Liver (tissue), 3 donors: ENCODE measurements at regions not wholly inside any gene's neighbourhood (a gene's known extent, or its start where the extent isn't known, plus 50 kb on each side); places are given as distances from the start of the nearest gene placed in this dataset.

Experiments
- EGR1 ChIP-seq, 2 donors: IDR thresholded peaks; 2 replicates each; pipeline ENCODE4 v1.6.1; 2016 to 2018; ENCODE audit warnings: antibody characterized with exemption in 2 of 2, low read depth in 2 of 2
- TF ChIP-seq, protein P1 (sequence below): fragments of 150-350 bp; IDR thresholded peaks from 2 replicates; pipeline ENCODE4 v1.5.1; 2017; ENCODE audit warnings: improper control_type of control experiment, low read depth, low read length; ENCODE audit not compliant: missing input control
- TF ChIP-seq, protein P2 (sequence below): IDR thresholded peaks from 2 replicates; pipeline ENCODE4 v1.6.1; 2016; ENCODE audit warnings: antibody characterized with exemption
- TF ChIP-seq, protein P3 (sequence below): IDR thresholded peaks from 2 replicates; pipeline ENCODE4 v1.6.1; 2016; ENCODE audit warnings: antibody characterized with exemption
- donor health status: healthy.
- donor health status: healthy.

DNA sequence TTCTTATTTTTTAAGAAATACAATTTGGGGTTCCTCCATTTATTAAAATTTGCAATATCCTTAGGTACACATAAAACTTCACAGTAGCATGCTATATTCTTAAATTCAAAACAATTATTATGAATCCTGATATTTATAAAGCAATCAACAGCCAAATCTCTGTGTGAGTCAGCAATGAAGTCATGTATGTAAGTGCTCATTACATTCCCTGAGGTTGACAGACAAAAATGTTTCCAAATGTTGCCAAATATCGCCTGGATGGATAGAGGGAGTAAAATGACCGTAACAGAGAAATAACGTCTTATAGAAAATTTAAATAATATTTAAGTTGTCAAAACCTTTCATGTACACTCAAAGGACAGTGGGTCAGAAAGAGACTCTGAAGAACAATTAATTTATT lies 220.0 kb downstream of the PCDH18 start:
- TF ChIP-seq, protein P1, sequence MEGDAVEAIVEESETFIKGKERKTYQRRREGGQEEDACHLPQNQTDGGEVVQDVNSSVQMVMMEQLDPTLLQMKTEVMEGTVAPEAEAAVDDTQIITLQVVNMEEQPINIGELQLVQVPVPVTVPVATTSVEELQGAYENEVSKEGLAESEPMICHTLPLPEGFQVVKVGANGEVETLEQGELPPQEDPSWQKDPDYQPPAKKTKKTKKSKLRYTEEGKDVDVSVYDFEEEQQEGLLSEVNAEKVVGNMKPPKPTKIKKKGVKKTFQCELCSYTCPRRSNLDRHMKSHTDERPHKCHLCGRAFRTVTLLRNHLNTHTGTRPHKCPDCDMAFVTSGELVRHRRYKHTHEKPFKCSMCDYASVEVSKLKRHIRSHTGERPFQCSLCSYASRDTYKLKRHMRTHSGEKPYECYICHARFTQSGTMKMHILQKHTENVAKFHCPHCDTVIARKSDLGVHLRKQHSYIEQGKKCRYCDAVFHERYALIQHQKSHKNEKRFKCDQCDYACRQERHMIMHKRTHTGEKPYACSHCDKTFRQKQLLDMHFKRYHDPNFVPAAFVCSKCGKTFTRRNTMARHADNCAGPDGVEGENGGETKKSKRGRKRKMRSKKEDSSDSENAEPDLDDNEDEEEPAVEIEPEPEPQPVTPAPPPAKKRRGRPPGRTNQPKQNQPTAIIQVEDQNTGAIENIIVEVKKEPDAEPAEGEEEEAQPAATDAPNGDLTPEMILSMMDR, result no peak
- TF ChIP-seq, protein P2, sequence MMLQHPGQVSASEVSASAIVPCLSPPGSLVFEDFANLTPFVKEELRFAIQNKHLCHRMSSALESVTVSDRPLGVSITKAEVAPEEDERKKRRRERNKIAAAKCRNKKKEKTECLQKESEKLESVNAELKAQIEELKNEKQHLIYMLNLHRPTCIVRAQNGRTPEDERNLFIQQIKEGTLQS, result no peak
- TF ChIP-seq, protein P3, sequence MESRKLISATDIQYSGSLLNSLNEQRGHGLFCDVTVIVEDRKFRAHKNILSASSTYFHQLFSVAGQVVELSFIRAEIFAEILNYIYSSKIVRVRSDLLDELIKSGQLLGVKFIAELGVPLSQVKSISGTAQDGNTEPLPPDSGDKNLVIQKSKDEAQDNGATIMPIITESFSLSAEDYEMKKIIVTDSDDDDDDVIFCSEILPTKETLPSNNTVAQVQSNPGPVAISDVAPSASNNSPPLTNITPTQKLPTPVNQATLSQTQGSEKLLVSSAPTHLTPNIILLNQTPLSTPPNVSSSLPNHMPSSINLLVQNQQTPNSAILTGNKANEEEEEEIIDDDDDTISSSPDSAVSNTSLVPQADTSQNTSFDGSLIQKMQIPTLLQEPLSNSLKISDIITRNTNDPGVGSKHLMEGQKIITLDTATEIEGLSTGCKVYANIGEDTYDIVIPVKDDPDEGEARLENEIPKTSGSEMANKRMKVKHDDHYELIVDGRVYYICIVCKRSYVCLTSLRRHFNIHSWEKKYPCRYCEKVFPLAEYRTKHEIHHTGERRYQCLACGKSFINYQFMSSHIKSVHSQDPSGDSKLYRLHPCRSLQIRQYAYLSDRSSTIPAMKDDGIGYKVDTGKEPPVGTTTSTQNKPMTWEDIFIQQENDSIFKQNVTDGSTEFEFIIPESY, result no peak
- no peak for TF ChIP-seq EGR1 (IDR thresholded peaks at IDR 0.05; ENCODE audit: low read depth in 2 of 2)
